ENCODE measurements at regions not wholly inside any gene's neighbourhood (a gene's known extent, or its start where the extent isn't known, plus 50 kb on each side); places are given as distances from the start of the nearest gene placed in this dataset.

DNA sequence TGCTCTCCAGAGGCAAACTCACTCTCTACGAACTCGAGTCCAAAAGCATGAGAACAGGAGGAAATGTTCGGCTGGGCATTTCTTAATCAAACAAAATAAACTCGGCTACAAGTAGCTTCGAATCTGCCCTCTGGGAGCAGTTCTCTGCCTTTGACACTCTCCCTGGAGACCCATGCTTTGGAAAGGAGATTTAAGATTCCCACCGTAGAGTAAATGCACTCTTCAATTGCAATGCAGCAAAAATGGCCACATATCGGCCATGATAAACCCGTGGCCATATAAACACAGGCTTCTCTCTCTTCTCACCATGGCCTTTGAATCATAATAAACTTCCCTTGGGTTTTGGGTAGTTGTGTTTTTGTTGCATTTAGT, 215.4 kb downstream of the TOMM20 start:
- no peak for DNase-seq (ENCODE audit: low read depth, low spot score)
- ATAC-seq: no peak
- no TSS peak for BruUV-seq (replicated peaks)
- H3K27me3 ChIP-seq (ENCODE audit: insufficient read depth, low read length): no peaks in the 10 kb centered on the region
- no peaks in the 10 kb centered on the region for H4K20me1 ChIP-seq (ENCODE audit: insufficient read depth)
- no peak overlapping the region for H3K27ac ChIP-seq (ENCODE audit: low read depth, low read length)
- H2AFZ ChIP-seq (ENCODE audit: low read depth, low read length, poor library complexity, severe bottlenecking): no peak overlapping the region
- no peaks in the 10 kb centered on the region for H3K9me3 ChIP-seq (ENCODE audit: control insufficient read depth in 1 of 2, insufficient read depth in 1 of 2, low read depth in 1 of 2, low read length in 2 of 2)
- ChIA-PET POLR2A (no interaction called here), CTCF (no interaction called here), RAD21 (ENCODE audit: low non-redundant PET in 1 of 2, low total read pairs in 2 of 2, uncharacterized antibody in 2 of 2, unreplicated experiment in 2 of 2) (no interaction called here)
- no peaks in the 10 kb centered on the region for H3K36me3 ChIP-seq (ENCODE audit: control insufficient read depth in 1 of 2, insufficient read depth in 2 of 2, low read length in 2 of 2)
- no peak overlapping the region for H3K4me3 ChIP-seq (replicated peaks in 1 of 2; ENCODE audit: low read depth in 1 of 2, low read length in 2 of 2)
- H3K4me1 ChIP-seq (ENCODE audit: control insufficient read depth in 1 of 2, insufficient read depth in 2 of 2, low read length in 2 of 2): no peaks in the 10 kb centered on the region
- no peak overlapping the region for H3K4me2 ChIP-seq (ENCODE audit: low read length)
- H3K9me2 ChIP-seq (ENCODE audit: insufficient read depth): no peaks in the 10 kb centered on the region
- H3K79me2 ChIP-seq (ENCODE audit: insufficient read depth, low read length): no peaks in the 10 kb centered on the region
- no peak for TF ChIP-seq POLR2A (IDR thresholded peaks at IDR 0.05; ENCODE audit: borderline replicate concordance, extremely low read depth, insufficient read depth, insufficient read length)
- TF ChIP-seq YY1 (IDR thresholded peaks at IDR 0.05; ENCODE audit: extremely low read depth, insufficient replicate concordance, low read depth, low read length): no peak
- no peak for TF ChIP-seq TCF7L2 (IDR thresholded peaks at IDR 0.05; ENCODE audit: borderline replicate concordance, extremely low read depth, insufficient read depth, insufficient read length)
- no peak for TF ChIP-seq SRF (IDR thresholded peaks at IDR 0.05; ENCODE audit: low read depth)
- no peak for TF ChIP-seq EZH2phosphoT487 (IDR thresholded peaks at IDR 0.05; ENCODE audit: borderline replicate concordance)
- no peak for TF ChIP-seq FOSL1 (IDR thresholded peaks at IDR 0.05; ENCODE audit: low read depth)
- TF ChIP-seq POLR2AphosphoS5 (IDR thresholded peaks at IDR 0.05; ENCODE audit: low read depth, low read length): no peak
- TF ChIP-seq CBX3 (IDR thresholded peaks at IDR 0.05; ENCODE audit: low read depth): no peak
- TF ChIP-seq ELF1 (IDR thresholded peaks at IDR 0.05; ENCODE audit: borderline replicate concordance, low read depth): no peak
- TF ChIP-seq ZNF274 (IDR thresholded peaks at IDR 0.05; ENCODE audit: low read depth, low read length): no peak
- TF ChIP-seq, protein P1, sequence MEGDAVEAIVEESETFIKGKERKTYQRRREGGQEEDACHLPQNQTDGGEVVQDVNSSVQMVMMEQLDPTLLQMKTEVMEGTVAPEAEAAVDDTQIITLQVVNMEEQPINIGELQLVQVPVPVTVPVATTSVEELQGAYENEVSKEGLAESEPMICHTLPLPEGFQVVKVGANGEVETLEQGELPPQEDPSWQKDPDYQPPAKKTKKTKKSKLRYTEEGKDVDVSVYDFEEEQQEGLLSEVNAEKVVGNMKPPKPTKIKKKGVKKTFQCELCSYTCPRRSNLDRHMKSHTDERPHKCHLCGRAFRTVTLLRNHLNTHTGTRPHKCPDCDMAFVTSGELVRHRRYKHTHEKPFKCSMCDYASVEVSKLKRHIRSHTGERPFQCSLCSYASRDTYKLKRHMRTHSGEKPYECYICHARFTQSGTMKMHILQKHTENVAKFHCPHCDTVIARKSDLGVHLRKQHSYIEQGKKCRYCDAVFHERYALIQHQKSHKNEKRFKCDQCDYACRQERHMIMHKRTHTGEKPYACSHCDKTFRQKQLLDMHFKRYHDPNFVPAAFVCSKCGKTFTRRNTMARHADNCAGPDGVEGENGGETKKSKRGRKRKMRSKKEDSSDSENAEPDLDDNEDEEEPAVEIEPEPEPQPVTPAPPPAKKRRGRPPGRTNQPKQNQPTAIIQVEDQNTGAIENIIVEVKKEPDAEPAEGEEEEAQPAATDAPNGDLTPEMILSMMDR (IDR thresholded peaks at IDR 0.05 in 2 of 3, conservative IDR thresholded peaks at IDR 0.05 in 1 of 3; ENCODE audit: borderline replicate concordance in 1 of 3, insufficient read depth in 1 of 3, low read depth in 2 of 3, low read length in 2 of 3): no peak
- no peak for TF ChIP-seq CEBPB (IDR thresholded peaks at IDR 0.05; ENCODE audit: low read depth)
- no peak for TF ChIP-seq ZFX (IDR thresholded peaks at IDR 0.05)
- TF ChIP-seq SP1 (IDR thresholded peaks at IDR 0.05; ENCODE audit: low read depth): no peak
- no peak for TF ChIP-seq REST (IDR thresholded peaks at IDR 0.05; ENCODE audit: low read depth)
- intact Hi-C loops (cut with micrococcal nuclease): no loop called here
- no peak overlapping the region for H3K9ac ChIP-seq (ENCODE audit: low read length)
